Ectodermal cell (in vitro differentiated cells): ENCODE measurements at regions not wholly inside any gene's neighbourhood (a gene's known extent, or its start where the extent isn't known, plus 50 kb on each side); places are given as distances from the start of the nearest gene placed in this dataset.

Source experiments
- H3K27ac ChIP-seq: 2 replicates; pipeline ENCODE4 v1.7.0; 2013; ENCODE audit warnings: mild to moderate bottlenecking, low read depth, low read length; ENCODE audit not compliant: insufficient read depth, poor library complexity, severe bottlenecking
- H3K27me3 ChIP-seq: 2 replicates; pipeline ENCODE4 v1.7.0; 2013; ENCODE audit warnings: mild to moderate bottlenecking, low read length; ENCODE audit not compliant: insufficient read depth, control insufficient read depth, poor library complexity, severe bottlenecking
- H3K36me3 ChIP-seq: one replicate; pipeline ENCODE4 v1.7.0; 2013; ENCODE audit warnings: low read length; ENCODE audit not compliant: control insufficient read depth, insufficient read depth
- H3K4me1 ChIP-seq: one replicate; pipeline ENCODE4 v1.7.0; 2013; ENCODE audit warnings: low read length; ENCODE audit not compliant: control insufficient read depth, insufficient read depth
- H3K4me3 ChIP-seq: 2 replicates; pipeline ENCODE4 v1.7.0; 2013; ENCODE audit warnings: low read depth, low read length, control low read depth; ENCODE audit not compliant: insufficient read depth
- H3K9me3 ChIP-seq: 2 replicates; pipeline ENCODE4 v1.7.0; 2013; ENCODE audit warnings: mild to moderate bottlenecking, low read length, moderate library complexity; ENCODE audit not compliant: control insufficient read depth
- WGBS, 2 experiments: methylation state at CpG; one replicate each; pipeline ENCODE4 v1.1.7; 2013; ENCODE audit warnings: missing lambda C conversion rate in 2 of 2; 5-methylcytosine and 5-hydroxymethylcytosine counted together

DNA sequence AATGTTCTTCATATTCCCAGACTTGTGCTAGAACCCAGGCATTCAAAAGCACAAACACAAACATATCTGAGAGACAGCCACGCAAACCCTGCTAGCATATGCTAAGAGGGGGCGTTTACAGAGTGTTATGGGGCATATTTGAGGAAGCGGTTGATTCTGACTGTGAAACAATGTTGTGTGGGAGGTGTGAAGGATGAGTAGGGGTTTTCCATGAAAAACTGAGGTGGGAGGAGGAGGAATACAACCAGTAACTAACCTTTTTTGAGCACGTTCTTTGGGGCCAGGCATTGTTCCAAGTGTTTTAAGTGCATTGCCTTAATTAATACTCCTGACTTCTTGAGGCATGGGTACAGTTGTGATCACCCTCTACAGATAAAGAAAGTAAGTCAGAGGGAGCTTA, 499.5 kb downstream of the AACS start:
- H3K4me3 ChIP-seq = no peak overlapping the region
- no peak overlapping the region for H3K27ac ChIP-seq
- no peaks in the 10 kb centered on the region for H3K4me1 ChIP-seq
- no peaks in the 10 kb centered on the region for H3K9me3 ChIP-seq
- no peaks in the 10 kb centered on the region for H3K27me3 ChIP-seq
- 89 to 95% methylated on average over 4 of the region's 4 CpGs for WGBS, 2 experiments
- H3K36me3 ChIP-seq = no peaks in the 10 kb centered on the region

GRCh38 chr12:125567581-125567980, 502.3 kb downstream of the AACS start:
- 94 to 97% methylated on average over 6 of the region's 6 CpGs for WGBS, 2 experiments
- no peak overlapping the region for H3K27ac ChIP-seq
- no peaks in the 10 kb centered on the region for H3K9me3 ChIP-seq
- H3K27me3 ChIP-seq = no peaks in the 10 kb centered on the region
- no peak overlapping the region for H3K4me3 ChIP-seq
- no peaks in the 10 kb centered on the region for H3K36me3 ChIP-seq
- H3K4me1 ChIP-seq = no peaks in the 10 kb centered on the region

DNA sequence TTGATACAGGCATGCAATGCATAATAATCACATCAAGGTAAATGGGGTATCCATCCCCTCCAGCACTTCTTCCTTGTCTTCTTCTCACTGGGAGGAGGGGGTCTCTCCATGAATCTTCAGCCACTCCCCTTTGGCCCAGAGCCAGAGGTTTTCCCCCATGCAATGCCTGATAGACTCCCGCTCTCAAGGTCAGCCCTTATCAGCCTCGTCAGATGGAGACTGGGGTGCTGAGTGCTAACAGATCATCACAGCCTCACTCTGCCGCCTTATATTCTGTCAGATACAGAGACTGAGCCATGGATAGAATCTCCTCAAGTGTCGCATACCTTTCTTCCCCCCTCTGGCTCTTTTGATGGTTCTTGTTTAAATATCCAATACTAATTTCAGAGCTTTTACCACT, 503.1 kb downstream of the AACS start:
- Histone ChIP-seq H3K4me3 (no peak overlapping the region), H3K9me3 (no peaks in the 10 kb centered on the region), H3K36me3 (no peaks in the 10 kb centered on the region), H3K4me1 (no peaks in the 10 kb centered on the region), H3K27me3 (no peaks in the 10 kb centered on the region), H3K27ac (no peak overlapping the region)
- 97 to 98% methylated on average over 4 of the region's 4 CpGs for WGBS, 2 experiments

DNA sequence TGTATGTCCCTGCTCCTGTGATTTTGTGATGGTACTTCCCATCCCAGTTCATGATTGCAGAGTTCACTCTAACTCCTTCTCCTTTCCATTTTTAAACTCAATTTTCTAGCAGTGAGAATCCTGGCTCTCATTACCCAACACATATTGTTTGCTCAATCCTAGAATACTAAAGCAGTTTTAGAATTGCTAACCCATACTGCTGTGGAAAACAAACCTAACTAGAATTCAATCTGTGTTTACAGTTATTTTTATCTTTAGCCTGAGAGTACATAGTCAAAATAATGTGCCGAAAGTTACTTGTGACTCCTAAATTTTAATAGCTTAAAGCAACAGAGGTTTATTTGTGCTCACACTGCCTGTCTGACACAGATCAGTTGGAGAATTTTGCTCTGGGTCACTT, 508.0 kb downstream of the AACS start:
- WGBS, 2 experiments = 93 to 100% methylated on average over 1 of the region's 1 CpG
- no peaks in the 10 kb centered on the region for H3K4me1 ChIP-seq

DNA sequence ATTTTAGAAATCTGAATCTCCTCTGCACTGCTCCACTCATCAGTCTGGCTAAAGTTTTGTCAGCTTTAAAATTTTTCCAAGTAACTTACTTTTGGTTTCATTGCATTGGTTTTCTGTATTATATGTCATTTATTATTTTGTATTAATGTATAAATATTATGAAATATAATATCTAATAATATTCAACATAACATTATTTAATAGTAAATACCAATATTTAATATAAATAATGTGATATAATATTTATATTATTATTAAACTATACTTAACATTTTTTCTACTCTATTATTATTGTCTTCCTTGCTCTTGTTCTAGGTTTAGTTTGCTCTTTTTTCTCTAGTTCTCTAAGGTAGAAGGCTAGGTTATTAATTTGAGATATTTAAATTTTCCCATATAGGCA, 512.1 kb downstream of the AACS start:
- Histone ChIP-seq H3K9me3 (no peaks in the 10 kb centered on the region), H3K27ac (no peak overlapping the region), H3K36me3 (no peaks in the 10 kb centered on the region), H3K4me3 (no peak overlapping the region), H3K4me1 (no peaks in the 10 kb centered on the region), H3K27me3 (no peaks in the 10 kb centered on the region)

More for the DNA sequence above, 508.0 kb downstream of the AACS start:
- no peaks in the 10 kb centered on the region for H3K9me3 ChIP-seq
- H3K27me3 ChIP-seq = no peaks in the 10 kb centered on the region
- no peak overlapping the region for H3K27ac ChIP-seq
- no peaks in the 10 kb centered on the region for H3K36me3 ChIP-seq
- no peak overlapping the region for H3K4me3 ChIP-seq

GRCh38 chr12:125579916-125580315, 514.7 kb downstream of the AACS start:
- H3K4me1 ChIP-seq = no peaks in the 10 kb centered on the region
- H3K27me3 ChIP-seq = no peaks in the 10 kb centered on the region
- H3K36me3 ChIP-seq = no peaks in the 10 kb centered on the region
- no peak overlapping the region for H3K4me3 ChIP-seq
- no peaks in the 10 kb centered on the region for H3K9me3 ChIP-seq
- H3K27ac ChIP-seq = no peak overlapping the region

GRCh38 chr12:125583071-125583470, 517.8 kb downstream of the AACS start:
- Histone ChIP-seq H3K36me3 (peaks cover 4% of the 10 kb centered on the region), H3K27me3 (no peaks in the 10 kb centered on the region), H3K4me1 (no peaks in the 10 kb centered on the region), H3K4me3 (no peak overlapping the region), H3K9me3 (no peaks in the 10 kb centered on the region), H3K27ac (no peak overlapping the region)
- WGBS, 2 experiments = 95 to 96% methylated on average over 3 of the region's 3 CpGs

DNA sequence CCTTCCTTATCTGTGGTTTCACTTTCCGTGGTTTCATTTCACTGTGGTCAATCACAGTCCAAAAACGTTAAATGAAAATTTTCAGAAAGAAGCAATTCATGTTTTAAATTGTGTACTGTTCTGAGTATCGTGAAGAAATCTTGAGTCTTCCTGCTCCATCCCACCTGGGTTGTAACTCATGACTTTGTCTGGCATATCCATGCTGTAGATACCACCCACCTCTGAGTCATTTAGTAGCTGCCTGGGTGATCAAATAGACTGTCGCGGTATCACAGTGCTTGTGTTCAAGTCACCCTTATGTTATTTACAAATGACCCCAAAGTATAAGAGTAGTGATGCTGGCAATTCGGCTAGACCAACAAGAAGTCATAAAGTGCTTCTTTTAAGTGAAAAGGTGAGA, 521.2 kb downstream of the AACS start:
- no peaks in the 10 kb centered on the region for H3K4me1 ChIP-seq
- H3K27me3 ChIP-seq = no peaks in the 10 kb centered on the region
- H3K4me3 ChIP-seq = no peak overlapping the region
- no peaks in the 10 kb centered on the region for H3K9me3 ChIP-seq
- WGBS, 2 experiments = 86% methylated on average over 6 of the region's 6 CpGs
- H3K36me3 ChIP-seq = peaks cover 4% of the 10 kb centered on the region
- H3K27ac ChIP-seq = no peak overlapping the region

DNA sequence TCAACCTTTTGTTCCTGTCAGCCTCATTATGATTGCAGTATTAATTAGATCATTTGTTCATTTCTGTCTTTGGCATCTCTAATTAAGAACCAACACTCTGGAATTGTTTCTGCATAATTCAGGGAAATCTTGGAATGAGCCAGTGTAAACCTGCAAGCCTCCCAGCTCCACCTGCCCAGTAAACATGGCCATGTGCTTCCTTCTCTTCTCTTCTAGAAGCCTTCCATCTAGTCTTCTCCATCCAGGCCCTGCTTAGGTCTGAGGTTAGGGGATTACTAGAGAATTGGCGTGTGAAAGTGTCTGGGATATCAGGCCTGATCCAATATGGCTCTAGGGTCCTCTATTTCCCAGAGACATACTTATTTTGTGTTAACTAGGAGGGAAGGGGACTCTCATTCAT, 528.0 kb downstream of the AACS start:
- H3K27me3 ChIP-seq = no peaks in the 10 kb centered on the region
- H3K4me1 ChIP-seq = no peaks in the 10 kb centered on the region
- no peak overlapping the region for H3K4me3 ChIP-seq
- no peak overlapping the region for H3K27ac ChIP-seq
- H3K9me3 ChIP-seq = peaks cover 4% of the 10 kb centered on the region
- H3K36me3 ChIP-seq = no peaks in the 10 kb centered on the region
- 87 to 89% methylated on average over 1 of the region's 1 CpG for WGBS, 2 experiments

GRCh38 chr12:125604976-125605375, 539.7 kb downstream of the AACS start:
- Histone ChIP-seq H3K27ac (no peak overlapping the region), H3K9me3 (no peaks in the 10 kb centered on the region), H3K4me3 (no peak overlapping the region), H3K27me3 (no peaks in the 10 kb centered on the region), H3K4me1 (no peaks in the 10 kb centered on the region), H3K36me3 (no peaks in the 10 kb centered on the region)
- WGBS, 2 experiments = 85 to 88% methylated on average over 4 of the region's 4 CpGs

GRCh38 chr12:125606312-125606711, 541.1 kb downstream of the AACS start:
- Histone ChIP-seq H3K9me3 (no peaks in the 10 kb centered on the region), H3K4me3 (no peak overlapping the region), H3K27ac (no peak overlapping the region), H3K27me3 (no peaks in the 10 kb centered on the region), H3K36me3 (no peaks in the 10 kb centered on the region), H3K4me1 (no peaks in the 10 kb centered on the region)
- 91 to 94% methylated on average over 5 of the region's 5 CpGs for WGBS, 2 experiments
